A673 (cell line): ENCODE measurements at regions not wholly inside any gene's neighbourhood (a gene's known extent, or its start where the extent isn't known, plus 50 kb on each side); places are given as distances from the start of the nearest gene placed in this dataset.

Source experiments
- CTCF ChIP-seq: fragments of 300-800, 200-600 bp; sonication (generic); conservative IDR thresholded peaks from 2 replicates; pipeline ENCODE4 v1.5.1; 2017; ENCODE audit warnings: low read depth, mild to moderate bottlenecking, antibody characterized with exemption, low read length, moderate library complexity, mixed read lengths
- EZH2 ChIP-seq: fragments of 200-600 bp; sonication (generic); IDR thresholded peaks from 2 replicates; pipeline ENCODE4 v1.6.1; 2017; ENCODE audit warnings: borderline replicate concordance, low read depth, mild to moderate bottlenecking, mixed read lengths, antibody characterized with exemption, low read length; ENCODE audit not compliant: poor library complexity, severe bottlenecking

DNA sequence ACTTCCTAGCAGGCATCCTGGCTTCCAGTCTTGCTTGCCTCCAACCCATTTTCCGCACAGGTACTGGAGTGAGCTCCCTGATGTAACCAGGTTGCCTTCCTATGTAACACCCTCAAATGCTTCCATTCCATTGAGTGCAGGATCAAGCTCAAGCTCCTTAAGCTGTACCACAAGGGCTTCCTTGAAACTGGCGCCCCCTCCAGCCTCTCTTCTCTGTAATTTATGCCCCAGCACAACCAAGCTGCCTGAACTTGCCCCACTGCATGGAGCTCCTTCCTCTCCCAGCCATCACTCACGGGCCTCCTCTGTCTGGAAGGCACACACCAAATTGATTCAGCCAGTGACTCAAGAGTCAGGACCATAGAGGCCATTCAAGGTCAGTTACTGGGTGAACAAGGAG, 234.8 kb upstream of the RPL38 start:
- TF ChIP-seq CTCF (no peak), EZH2 (no peak)
